Suprapubic skin (tissue), 3 donors: ENCODE measurements at regions not wholly inside any gene's neighbourhood (a gene's known extent, or its start where the extent isn't known, plus 50 kb on each side); places are given as distances from the start of the nearest gene placed in this dataset.

Source experiments
- CTCF ChIP-seq, 2 donors: fragments of 200-600 bp in 1 of 2; fragments of 450-650 bp in 1 of 2; sonication (generic) in 1 of 2; IDR thresholded peaks; one replicate each; pipeline ENCODE4 v1.5.1; 2016 to 2019; ENCODE audit warnings: antibody characterized with exemption in 2 of 2, mild to moderate bottlenecking in 1 of 2, moderate library complexity in 1 of 2
- POLR2A ChIP-seq, 2 donors: fragments of 450-650 bp; IDR thresholded peaks; one replicate each; pipeline ENCODE4 v1.6.1; 2017; ENCODE audit warnings: antibody characterized with exemption in 2 of 2, mild to moderate bottlenecking in 2 of 2, moderate library complexity in 2 of 2

- TF ChIP-seq CTCF (IDR thresholded peaks at IDR 0.05) (no peak), POLR2A (IDR thresholded peaks at IDR 0.05) (no peak)
These were observed 518.4 kb downstream of the CCSER2 start for GRCh38 chr10:84846658-84847316.
